ENCODE measurements at regions not wholly inside any gene's neighbourhood (a gene's known extent, or its start where the extent isn't known, plus 50 kb on each side); places are given as distances from the start of the nearest gene placed in this dataset.

DNA sequence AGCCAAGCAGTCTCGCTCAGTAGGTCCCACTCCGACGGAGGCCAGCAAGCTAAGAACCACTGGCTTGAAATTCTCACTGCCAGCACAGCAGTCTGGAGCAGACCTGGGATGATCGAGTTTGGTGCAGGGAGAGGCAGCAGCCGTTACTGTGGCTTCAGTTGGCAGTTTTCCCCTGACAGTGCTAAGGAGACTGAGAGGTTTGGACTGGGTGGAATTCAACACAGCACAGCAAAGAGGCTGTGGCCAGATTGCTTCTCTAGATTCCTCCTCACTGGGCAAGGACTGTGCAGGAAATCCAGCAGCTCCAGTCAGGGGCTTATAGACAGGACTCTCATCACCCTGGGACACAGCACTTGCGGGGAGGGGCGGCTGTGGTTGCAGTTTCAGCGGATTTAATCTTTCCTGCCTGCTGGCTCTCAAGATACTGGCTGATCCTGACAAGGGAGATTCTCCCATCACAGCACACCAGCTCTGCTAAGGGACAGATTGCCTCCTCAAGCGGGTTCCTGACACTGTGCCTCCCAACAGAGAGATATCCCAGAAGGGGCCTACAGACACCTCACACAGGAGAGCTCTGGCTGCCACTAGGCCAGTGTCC lies 122.1 kb downstream of the YIPF5 start:
- TF ChIP-seq, protein P1, sequence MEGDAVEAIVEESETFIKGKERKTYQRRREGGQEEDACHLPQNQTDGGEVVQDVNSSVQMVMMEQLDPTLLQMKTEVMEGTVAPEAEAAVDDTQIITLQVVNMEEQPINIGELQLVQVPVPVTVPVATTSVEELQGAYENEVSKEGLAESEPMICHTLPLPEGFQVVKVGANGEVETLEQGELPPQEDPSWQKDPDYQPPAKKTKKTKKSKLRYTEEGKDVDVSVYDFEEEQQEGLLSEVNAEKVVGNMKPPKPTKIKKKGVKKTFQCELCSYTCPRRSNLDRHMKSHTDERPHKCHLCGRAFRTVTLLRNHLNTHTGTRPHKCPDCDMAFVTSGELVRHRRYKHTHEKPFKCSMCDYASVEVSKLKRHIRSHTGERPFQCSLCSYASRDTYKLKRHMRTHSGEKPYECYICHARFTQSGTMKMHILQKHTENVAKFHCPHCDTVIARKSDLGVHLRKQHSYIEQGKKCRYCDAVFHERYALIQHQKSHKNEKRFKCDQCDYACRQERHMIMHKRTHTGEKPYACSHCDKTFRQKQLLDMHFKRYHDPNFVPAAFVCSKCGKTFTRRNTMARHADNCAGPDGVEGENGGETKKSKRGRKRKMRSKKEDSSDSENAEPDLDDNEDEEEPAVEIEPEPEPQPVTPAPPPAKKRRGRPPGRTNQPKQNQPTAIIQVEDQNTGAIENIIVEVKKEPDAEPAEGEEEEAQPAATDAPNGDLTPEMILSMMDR (IDR thresholded peaks at IDR 0.05; ENCODE audit: low read depth, low read length): no peak
- no peak for TF ChIP-seq EZH2phosphoT487 (IDR thresholded peaks at IDR 0.05; ENCODE audit: low read depth)
